ENCODE measurements at regions not wholly inside any gene's neighbourhood (a gene's known extent, or its start where the extent isn't known, plus 50 kb on each side); places are given as distances from the start of the nearest gene placed in this dataset.

DNA sequence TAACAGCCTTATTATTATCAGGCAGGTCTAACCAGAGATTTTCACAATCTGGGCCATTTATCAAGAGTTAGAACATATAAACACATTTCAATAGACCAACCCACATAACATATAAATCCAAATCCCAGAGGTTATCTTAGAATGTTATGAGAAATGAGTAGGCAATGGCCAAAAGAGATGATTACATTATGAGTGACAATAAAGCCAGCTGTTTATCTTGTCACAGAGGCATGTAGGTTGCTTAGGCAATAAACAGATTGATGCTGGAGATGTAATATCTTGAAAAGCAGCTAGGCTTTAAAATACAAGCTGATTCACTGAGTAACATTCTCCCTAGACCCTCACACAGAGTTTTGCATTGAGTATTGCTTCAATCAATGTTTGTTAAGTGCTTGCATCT is 148.5 kb upstream of the SESN3 start:
- no peaks in the 10 kb centered on the region for H3K36me3 Mint-ChIP-seq (ENCODE audit: low read depth)
- no peak for DNase-seq (ENCODE audit: low spot score)
- no peak overlapping the region for H3K27ac Mint-ChIP-seq (ENCODE audit: unreplicated experiment)

GRCh38 chr11:95378789-95379188 is 147.8 kb upstream of the SESN3 start:
- no peak overlapping the region for H3K27ac Mint-ChIP-seq (ENCODE audit: unreplicated experiment)
- H3K36me3 Mint-ChIP-seq (ENCODE audit: low read depth): no peaks in the 10 kb centered on the region
- DNase-seq (ENCODE audit: low spot score): no peak
- TF ChIP-seq CTCF (IDR thresholded peaks at IDR 0.05): no peak
- peaks cover 3% of the 10 kb centered on the region for H3K27me3 Mint-ChIP-seq (ENCODE audit: low read depth)
- peaks cover 7% of the 10 kb centered on the region for H3K9me3 Mint-ChIP-seq (ENCODE audit: low read depth)
- peaks cover 31% of the 10 kb centered on the region for H3K4me1 Mint-ChIP-seq (ENCODE audit: low read depth)
- H3K4me3 Mint-ChIP-seq (ENCODE audit: unreplicated experiment): no peak overlapping the region

More for the DNA sequence above, 148.5 kb upstream of the SESN3 start:
- H3K9me3 Mint-ChIP-seq (ENCODE audit: low read depth): peaks cover 7% of the 10 kb centered on the region
- TF ChIP-seq CTCF (IDR thresholded peaks at IDR 0.05): no peak
- peaks cover 29% of the 10 kb centered on the region for H3K4me1 Mint-ChIP-seq (ENCODE audit: low read depth)
- peaks cover 3% of the 10 kb centered on the region for H3K27me3 Mint-ChIP-seq (ENCODE audit: low read depth)
- H3K4me3 Mint-ChIP-seq (ENCODE audit: unreplicated experiment): no peak overlapping the region

DNA sequence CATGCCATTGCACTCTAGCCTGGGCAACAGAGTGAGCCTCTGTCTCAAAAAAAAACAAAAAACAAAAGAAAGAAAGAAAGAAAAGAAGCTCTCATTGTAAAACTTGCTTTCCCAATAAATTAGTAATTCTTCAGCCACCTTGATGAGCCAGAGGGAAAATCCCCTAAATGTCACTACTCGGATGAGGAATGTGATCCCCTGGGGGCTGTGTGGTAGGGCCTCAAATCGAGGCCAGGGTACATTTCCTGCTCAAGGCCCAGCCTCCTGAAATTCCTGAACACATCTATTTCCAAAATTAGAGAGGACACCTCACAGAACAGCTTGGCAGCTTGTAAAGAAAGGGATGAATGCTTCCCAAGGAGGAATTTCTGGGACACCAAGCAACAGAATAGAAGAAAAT is 147.1 kb upstream of the SESN3 start:
- Mint-ChIP-seq H3K4me1 (ENCODE audit: low read depth) (peaks cover 31% of the 10 kb centered on the region), H3K9me3 (ENCODE audit: low read depth) (peaks cover 7% of the 10 kb centered on the region), H3K4me3 (ENCODE audit: unreplicated experiment) (no peak overlapping the region), H3K36me3 (ENCODE audit: low read depth) (no peaks in the 10 kb centered on the region), H3K27me3 (ENCODE audit: low read depth) (peaks cover 3% of the 10 kb centered on the region), H3K27ac (ENCODE audit: unreplicated experiment) (no peak overlapping the region)
- no peak for TF ChIP-seq CTCF (IDR thresholded peaks at IDR 0.05)
- DNase-seq (ENCODE audit: low spot score): no peak

GRCh38 chr11:95375886-95376285 is 144.9 kb upstream of the SESN3 start:
- Mint-ChIP-seq H3K36me3 (ENCODE audit: low read depth) (no peaks in the 10 kb centered on the region), H3K4me1 (ENCODE audit: low read depth) (peaks cover 38% of the 10 kb centered on the region), H3K27ac (ENCODE audit: unreplicated experiment) (peak overlapping the region; percentile 83), H3K27me3 (ENCODE audit: low read depth) (no peaks in the 10 kb centered on the region), H3K4me3 (ENCODE audit: unreplicated experiment) (no peak overlapping the region), H3K9me3 (ENCODE audit: low read depth) (peaks cover 7% of the 10 kb centered on the region)
- DNase-seq (ENCODE audit: low spot score): no peak
- TF ChIP-seq CTCF (IDR thresholded peaks at IDR 0.05): no peak

DNA sequence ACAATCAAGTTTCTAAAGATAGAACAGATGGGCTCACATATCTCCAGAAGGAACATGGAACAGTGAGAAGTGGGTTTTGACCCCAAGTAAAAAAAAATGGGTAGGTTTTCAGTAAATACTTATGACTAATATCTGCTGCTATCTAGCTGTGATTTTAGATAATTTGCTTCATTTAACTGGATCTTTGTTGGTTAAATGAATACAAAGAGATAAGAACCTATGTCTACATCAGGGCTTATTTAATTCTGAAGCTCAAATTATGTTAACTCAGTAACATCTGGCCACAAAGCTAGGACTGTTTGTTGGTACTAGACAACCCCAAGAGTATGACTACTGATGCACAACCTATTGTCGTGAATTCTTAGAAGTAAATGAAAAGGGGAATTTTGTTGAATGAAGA is 144.4 kb upstream of the SESN3 start:
- no peak for DNase-seq (ENCODE audit: low spot score)
- Mint-ChIP-seq H3K4me3 (ENCODE audit: unreplicated experiment) (no peak overlapping the region), H3K9me3 (ENCODE audit: low read depth) (peaks cover 7% of the 10 kb centered on the region), H3K27me3 (ENCODE audit: low read depth) (peaks cover under 1% of the 10 kb centered on the region), H3K27ac (ENCODE audit: unreplicated experiment) (no peak overlapping the region), H3K36me3 (ENCODE audit: low read depth) (no peaks in the 10 kb centered on the region), H3K4me1 (ENCODE audit: low read depth) (peaks cover 38% of the 10 kb centered on the region)
- TF ChIP-seq CTCF (IDR thresholded peaks at IDR 0.05): no peak

Data from chondrocyte (in vitro differentiated cells).